DOHH2 (cell line): ENCODE measurements at regions not wholly inside any gene's neighbourhood (a gene's known extent, or its start where the extent isn't known, plus 50 kb on each side); places are given as distances from the start of the nearest gene placed in this dataset.

ENCODE experiments used
- H3F3A ChIP-seq: fragments of 200-600 bp; sonication (generic), shearing (Covaris generic); 2 replicates; pipeline ENCODE4 v1.6.0; 2016; ENCODE audit warnings: antibody characterized with exemption, mild to moderate bottlenecking; ENCODE audit not compliant: control insufficient read depth, insufficient read depth
- H3K27ac ChIP-seq: fragments of 200-600 bp; sonication (generic); 2 replicates; pipeline ENCODE4 v1.5.1; 2014; ENCODE audit warnings: low read depth, mild to moderate bottlenecking, low read length, moderate library complexity
- H3K27me3 ChIP-seq: fragments of 200-600 bp; sonication (generic); 2 replicates; pipeline ENCODE4 v1.6.1; 2014; ENCODE audit warnings: mild to moderate bottlenecking, low read length, mixed read lengths; ENCODE audit not compliant: control insufficient read depth
- H3K36me3 ChIP-seq: fragments of 200-600 bp; sonication (generic); 2 replicates; pipeline ENCODE4 v1.6.1; 2014; ENCODE audit warnings: mild to moderate bottlenecking, low read length, moderate library complexity, mixed read lengths; ENCODE audit not compliant: control insufficient read depth
- H3K4me1 ChIP-seq: fragments of 200-600 bp; sonication (generic); 2 replicates; pipeline ENCODE4 v1.6.1; 2014; ENCODE audit warnings: mild to moderate bottlenecking, low read length, mixed read lengths; ENCODE audit not compliant: control insufficient read depth
- H3K4me2 ChIP-seq: fragments of 200-600 bp; sonication (generic); 2 replicates; pipeline ENCODE4 v1.6.0; 2014; ENCODE audit warnings: mild to moderate bottlenecking, low read length, moderate library complexity
- H3K4me3 ChIP-seq: fragments of 200-600 bp; sonication (generic); 2 replicates; pipeline ENCODE4 v1.5.1; 2014; ENCODE audit warnings: mild to moderate bottlenecking, low read length, mixed read lengths
- H3K79me2 ChIP-seq: fragments of 200-600 bp; sonication (generic); 2 replicates; pipeline ENCODE4 v1.6.1; 2014; ENCODE audit warnings: mild to moderate bottlenecking, low read length, mixed read lengths; ENCODE audit not compliant: control insufficient read depth
- H3K9me2 ChIP-seq: fragments of 200-600 bp; sonication (generic); replicated peaks from 2 replicates; pipeline ENCODE4 v1.6.1; 2014; ENCODE audit warnings: mild to moderate bottlenecking, low read length, mixed read lengths; ENCODE audit not compliant: control insufficient read depth
- H3K9me3 ChIP-seq: fragments of 200-600 bp; sonication (generic); 2 replicates; pipeline ENCODE4 v1.6.1; 2014; ENCODE audit warnings: antibody characterized with exemption, low read length, mixed read lengths; ENCODE audit not compliant: control insufficient read depth, insufficient read depth
- H4K20me1 ChIP-seq: fragments of 200-600 bp; sonication (generic); 2 replicates; pipeline ENCODE4 v1.6.0; 2014; ENCODE audit warnings: low read depth, mild to moderate bottlenecking, antibody characterized with exemption, low read length, moderate library complexity; ENCODE audit not compliant: control insufficient read depth, insufficient read depth
- EZH2phosphoT487 ChIP-seq: fragments of 200-600 bp; sonication (generic); IDR thresholded peaks from 2 replicates; pipeline ENCODE4 v1.6.1; 2017; ENCODE audit warnings: borderline replicate concordance, mild to moderate bottlenecking, antibody characterized with exemption, low read length, moderate library complexity, mixed read lengths
- TF ChIP-seq, protein P1 (sequence below): fragments of 200-600 bp; sonication (generic); IDR thresholded peaks from one replicate; pipeline ENCODE4 v1.5.1; 2014; ENCODE audit warnings: antibody characterized with exemption, mild to moderate bottlenecking, low read depth, low read length; ENCODE audit not compliant: poor library complexity, severe bottlenecking

- TF ChIP-seq EZH2phosphoT487, result no peak
- TF ChIP-seq, protein P1, sequence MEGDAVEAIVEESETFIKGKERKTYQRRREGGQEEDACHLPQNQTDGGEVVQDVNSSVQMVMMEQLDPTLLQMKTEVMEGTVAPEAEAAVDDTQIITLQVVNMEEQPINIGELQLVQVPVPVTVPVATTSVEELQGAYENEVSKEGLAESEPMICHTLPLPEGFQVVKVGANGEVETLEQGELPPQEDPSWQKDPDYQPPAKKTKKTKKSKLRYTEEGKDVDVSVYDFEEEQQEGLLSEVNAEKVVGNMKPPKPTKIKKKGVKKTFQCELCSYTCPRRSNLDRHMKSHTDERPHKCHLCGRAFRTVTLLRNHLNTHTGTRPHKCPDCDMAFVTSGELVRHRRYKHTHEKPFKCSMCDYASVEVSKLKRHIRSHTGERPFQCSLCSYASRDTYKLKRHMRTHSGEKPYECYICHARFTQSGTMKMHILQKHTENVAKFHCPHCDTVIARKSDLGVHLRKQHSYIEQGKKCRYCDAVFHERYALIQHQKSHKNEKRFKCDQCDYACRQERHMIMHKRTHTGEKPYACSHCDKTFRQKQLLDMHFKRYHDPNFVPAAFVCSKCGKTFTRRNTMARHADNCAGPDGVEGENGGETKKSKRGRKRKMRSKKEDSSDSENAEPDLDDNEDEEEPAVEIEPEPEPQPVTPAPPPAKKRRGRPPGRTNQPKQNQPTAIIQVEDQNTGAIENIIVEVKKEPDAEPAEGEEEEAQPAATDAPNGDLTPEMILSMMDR, result no peak
Measured at GRCh38 chr10:33036670-33037069, 78.6 kb upstream of the ITGB1 start.

GRCh38 chr10:33035411-33035810 lies 77.4 kb upstream of the ITGB1 start:
- H3K27ac ChIP-seq, result no peak overlapping the region
- H3K79me2 ChIP-seq, result no peaks in the 10 kb centered on the region
- H3K4me3 ChIP-seq, result no peak overlapping the region
- H3K36me3 ChIP-seq, result no peaks in the 10 kb centered on the region
- no peaks in the 10 kb centered on the region for H3K9me2 ChIP-seq
- no peak overlapping the region for H3K4me2 ChIP-seq
- peaks cover 9% of the 10 kb centered on the region; the same call in 1 of the 2 replicates for H3K9me3 ChIP-seq
- H3K4me1 ChIP-seq, result no peaks in the 10 kb centered on the region
- no peaks in the 10 kb centered on the region for H3F3A ChIP-seq
- H4K20me1 ChIP-seq, result no peaks in the 10 kb centered on the region
- H3K27me3 ChIP-seq, result no peaks in the 10 kb centered on the region
- TF ChIP-seq, protein P1, result no peak
- TF ChIP-seq EZH2phosphoT487, result no peak

More at GRCh38 chr10:33036670-33037069, 78.6 kb upstream of the ITGB1 start:
- no peaks in the 10 kb centered on the region for H3K36me3 ChIP-seq
- no peaks in the 10 kb centered on the region for H3K79me2 ChIP-seq
- H3K9me3 ChIP-seq, result peaks cover 9% of the 10 kb centered on the region; the same call in 1 of the 2 replicates
- H3K27ac ChIP-seq, result no peak overlapping the region
- no peaks in the 10 kb centered on the region for H3K4me1 ChIP-seq
- H3K9me2 ChIP-seq, result no peaks in the 10 kb centered on the region
- no peaks in the 10 kb centered on the region for H3F3A ChIP-seq
- H4K20me1 ChIP-seq, result no peaks in the 10 kb centered on the region
- H3K4me2 ChIP-seq, result no peak overlapping the region
- no peak overlapping the region for H3K4me3 ChIP-seq
- no peaks in the 10 kb centered on the region for H3K27me3 ChIP-seq

DNA sequence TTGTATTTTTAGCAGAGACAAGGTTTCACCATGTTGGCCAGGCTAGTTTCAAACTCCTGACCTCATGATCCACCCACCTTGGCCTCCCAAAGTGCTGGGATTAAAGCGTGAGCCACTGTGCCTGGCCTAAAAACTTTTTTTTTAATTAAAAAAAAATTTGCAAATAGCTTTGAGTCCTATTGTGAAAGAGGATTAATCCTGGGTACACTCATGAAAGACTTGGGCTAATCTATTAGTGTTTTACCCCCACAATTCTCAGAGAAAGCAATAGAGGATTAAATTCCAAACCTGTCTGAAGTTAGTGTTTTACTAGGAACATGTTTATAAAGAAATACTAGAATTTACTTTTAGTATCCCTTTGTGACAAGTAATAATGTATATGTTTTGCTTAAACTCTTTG lies 76.9 kb upstream of the ITGB1 start:
- Histone ChIP-seq H3K36me3 (no peaks in the 10 kb centered on the region), H4K20me1 (no peaks in the 10 kb centered on the region), H3K27me3 (no peaks in the 10 kb centered on the region), H3K9me3 (peaks cover 9% of the 10 kb centered on the region; the same call in 1 of the 2 replicates), H3K79me2 (no peaks in the 10 kb centered on the region), H3K4me2 (no peak overlapping the region), H3F3A (no peaks in the 10 kb centered on the region), H3K27ac (no peak overlapping the region), H3K9me2 (no peaks in the 10 kb centered on the region), H3K4me3 (no peak overlapping the region), H3K4me1 (no peaks in the 10 kb centered on the region)
- TF ChIP-seq, protein P1, result no peak
- no peak for TF ChIP-seq EZH2phosphoT487
